ENCODE measurements at regions not wholly inside any gene's neighbourhood (a gene's known extent, or its start where the extent isn't known, plus 50 kb on each side); places are given as distances from the start of the nearest gene placed in this dataset.

GRCh38 chr16:85998868-85999729 lies 100.1 kb downstream of the IRF8 start:
- no peak for DNase-seq (ENCODE audit: low read depth, low spot score)
- H3K4me3 ChIP-seq (ENCODE audit: low read depth, low read length): no peak overlapping the region
- CTCF ChIA-PET: interaction anchor here (0.9 to 2.2 kb wide), 4 partner anchors 11 to 180 kb away, joined by 3 to 10 read pairs (median 3); no protein-coding TSS in a partner anchor
- POLR2A ChIA-PET: no interaction called here
- TF ChIP-seq CTCF (IDR thresholded peaks at IDR 0.05; ENCODE audit: insufficient read depth, low read length, missing control alignments): no peak

DNA sequence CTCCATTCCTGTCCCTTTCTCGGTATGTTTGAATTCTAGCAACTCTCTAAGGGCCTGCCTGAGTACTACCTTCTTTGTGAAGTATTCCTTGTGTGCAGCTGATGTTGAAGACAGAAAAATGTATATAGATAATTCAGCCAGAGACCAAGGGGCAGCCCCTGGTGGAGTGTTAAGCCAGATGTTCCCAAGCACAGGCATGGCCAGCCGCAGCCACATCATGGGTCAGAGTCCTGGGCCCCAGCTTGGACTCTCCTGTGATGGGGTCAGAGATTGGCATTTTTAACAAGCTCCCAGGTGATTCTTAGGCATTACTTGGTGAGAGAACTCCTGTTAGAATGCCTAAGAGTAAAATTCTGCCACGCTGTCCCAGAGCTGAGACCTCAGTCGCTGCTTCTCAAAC lies 100.8 kb downstream of the IRF8 start:
- DNase-seq (ENCODE audit: low read depth, low spot score): no peak
- TF ChIP-seq CTCF (IDR thresholded peaks at IDR 0.05; ENCODE audit: insufficient read depth, low read length, missing control alignments): no peak
- no peak overlapping the region for H3K4me3 ChIP-seq (ENCODE audit: low read depth, low read length)
- CTCF ChIA-PET: interaction anchor here (1.4 to 2.2 kb wide), 3 partner anchors 179 to 181 kb away, joined by 3 to 10 read pairs (median 8); no protein-coding TSS in a partner anchor
- POLR2A ChIA-PET: no interaction called here

- H3K4me3 ChIP-seq (ENCODE audit: low read depth, low read length): no peak overlapping the region
- TF ChIP-seq CTCF (IDR thresholded peaks at IDR 0.05; ENCODE audit: insufficient read depth, low read length, missing control alignments): no peak
- ChIA-PET CTCF (interaction anchor here (0.7 to 2.6 kb wide), 5 partner anchors 11 to 183 kb away, joined by 3 to 12 read pairs (median 4); no protein-coding TSS in a partner anchor), POLR2A (no interaction called here)
- no peak for DNase-seq (ENCODE audit: low read depth, low spot score)
These were observed 103.4 kb downstream of the IRF8 start for GRCh38 chr16:86002178-86002900.

- ChIA-PET POLR2A (no interaction called here), CTCF (interaction anchor here (1.5 kb wide), 1 partner anchor 183 kb away, joined by 4 read pairs; no protein-coding TSS in a partner anchor)
- H3K4me3 ChIP-seq (ENCODE audit: low read depth, low read length): no peak overlapping the region
- DNase-seq (ENCODE audit: low read depth, low spot score): no peak
- no peak for TF ChIP-seq CTCF (IDR thresholded peaks at IDR 0.05; ENCODE audit: insufficient read depth, low read length, missing control alignments)
These were observed 108.6 kb downstream of the IRF8 start for GRCh38 chr16:86007524-86007923.

DNA sequence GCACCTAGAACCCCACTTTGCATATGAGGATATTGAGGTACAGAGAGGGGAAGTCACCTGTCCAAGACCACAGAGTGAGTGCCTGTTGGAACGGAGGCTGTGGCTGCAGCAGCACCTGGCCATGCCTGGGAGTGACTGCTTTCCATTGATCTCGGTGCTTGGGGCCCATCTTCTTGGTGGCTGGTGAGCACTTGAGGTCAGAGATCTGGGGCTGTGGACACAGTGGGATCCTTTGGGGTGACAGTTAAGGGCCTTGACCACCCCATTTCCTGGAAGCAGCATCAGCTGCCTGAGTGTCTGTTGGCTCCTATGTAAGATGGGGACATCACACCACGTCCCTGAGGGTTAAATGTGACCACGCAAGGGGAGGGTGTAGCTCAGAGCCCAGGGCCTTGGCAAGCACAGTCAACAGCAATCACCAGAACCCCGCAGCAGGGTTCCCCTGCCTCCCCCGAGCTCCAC lies 111.7 kb downstream of the IRF8 start:
- DNase-seq (ENCODE audit: low read depth, low spot score): no peak
- TF ChIP-seq CTCF (IDR thresholded peaks at IDR 0.05; ENCODE audit: insufficient read depth, low read length, missing control alignments): no peak
- no peak overlapping the region for H3K4me3 ChIP-seq (ENCODE audit: low read depth, low read length)
- POLR2A ChIA-PET: no interaction called here
- CTCF ChIA-PET: interaction anchor here (0.8 to 10.5 kb wide), 2 partner anchors 187 to 191 kb away, joined by 4 to 316 read pairs; no protein-coding TSS in a partner anchor

- ChIA-PET CTCF (interaction anchor here (0.5 to 10.5 kb wide), 3 partner anchors 188 to 300 kb away, joined by 3 to 316 read pairs (median 4); no protein-coding TSS in a partner anchor), POLR2A (no interaction called here)
- DNase-seq (ENCODE audit: low read depth, low spot score): no peak
- TF ChIP-seq CTCF (IDR thresholded peaks at IDR 0.05; ENCODE audit: insufficient read depth, low read length, missing control alignments): no peak
- H3K4me3 ChIP-seq (ENCODE audit: low read depth, low read length): no peak overlapping the region
These were observed 112.6 kb downstream of the IRF8 start for GRCh38 chr16:86011532-86011931.

All from AG04449 (cell line).